Panc1 (cell line): ENCODE measurements at regions not wholly inside any gene's neighbourhood (a gene's known extent, or its start where the extent isn't known, plus 50 kb on each side); places are given as distances from the start of the nearest gene placed in this dataset.

Source experiments
- CTCF ChIP-seq: fragments of 450-650 bp; IDR thresholded peaks from 2 replicates; pipeline ENCODE4 v1.5.1; 2017; ENCODE audit warnings: mild to moderate bottlenecking
- POLR2AphosphoS5 ChIP-seq: IDR thresholded peaks from 2 replicates; pipeline ENCODE4 v1.6.1; 2012; ENCODE audit warnings: mild to moderate bottlenecking, low read depth, low read length, moderate library complexity
- REST ChIP-seq, 2 experiments: IDR thresholded peaks; 2 replicates each; pipeline ENCODE4 v1.6.1; 2011 to 2012; ENCODE audit warnings: low read depth in 2 of 2, control low read depth in 1 of 2, low read length in 1 of 2, mild to moderate bottlenecking in 1 of 2, moderate library complexity in 1 of 2; ENCODE audit not compliant: insufficient read depth in 1 of 2
- SIN3A ChIP-seq: IDR thresholded peaks from 2 replicates; pipeline ENCODE4 v1.6.1; 2012; ENCODE audit warnings: low read depth, mild to moderate bottlenecking, low read length, moderate library complexity, borderline replicate concordance; ENCODE audit not compliant: insufficient read depth
- TCF7L2 ChIP-seq: IDR thresholded peaks from 2 replicates; pipeline ENCODE4 v1.6.1; 2011; ENCODE audit warnings: mild to moderate bottlenecking, low read depth, low read length, inconsistent platforms

DNA sequence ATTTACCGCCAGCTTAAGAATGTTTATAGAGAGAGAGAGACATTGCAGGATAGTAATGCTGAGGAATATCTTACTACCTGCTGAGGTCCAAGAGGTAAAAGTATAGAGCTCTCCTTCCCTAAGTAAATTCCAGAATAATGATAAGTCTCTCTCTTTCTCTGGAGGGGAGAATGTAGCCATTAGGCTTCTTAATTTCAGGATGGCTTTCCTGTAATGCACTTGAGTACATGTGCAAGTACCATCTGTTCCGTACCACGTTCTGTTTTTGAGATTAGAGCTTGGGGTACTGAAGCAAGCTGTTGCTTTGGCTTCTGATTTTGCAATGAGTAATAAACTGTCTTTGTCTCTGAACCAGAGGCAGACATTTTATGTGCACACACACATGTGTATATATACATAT is 1314.0 kb downstream of the JRKL start:
- no peak for TF ChIP-seq CTCF
- TF ChIP-seq TCF7L2, result no peak
- no peak for TF ChIP-seq POLR2AphosphoS5
- no peak for TF ChIP-seq SIN3A
- no peak for TF ChIP-seq REST (IDR thresholded peaks at IDR 0.05; ENCODE audit: insufficient read depth in 1 of 2, low read depth in 2 of 2, low read length in 1 of 2)
